Muscle of back (tissue), 3 donors: ENCODE measurements at regions not wholly inside any gene's neighbourhood (a gene's known extent, or its start where the extent isn't known, plus 50 kb on each side); places are given as distances from the start of the nearest gene placed in this dataset.

Experiments used
- DNase-seq, 3 donors: peaks; one replicate each; pipeline versions ENCODE4 v3.0.0 to v3.0.0-alpha.2; 2013

- no peak for DNase-seq
Measured at GRCh38 chr15:61633951-61634350, 404.8 kb upstream of the RORA start.

GRCh38 chr15:61629269-61629668, 400.2 kb upstream of the RORA start:
- no peak for DNase-seq

DNA sequence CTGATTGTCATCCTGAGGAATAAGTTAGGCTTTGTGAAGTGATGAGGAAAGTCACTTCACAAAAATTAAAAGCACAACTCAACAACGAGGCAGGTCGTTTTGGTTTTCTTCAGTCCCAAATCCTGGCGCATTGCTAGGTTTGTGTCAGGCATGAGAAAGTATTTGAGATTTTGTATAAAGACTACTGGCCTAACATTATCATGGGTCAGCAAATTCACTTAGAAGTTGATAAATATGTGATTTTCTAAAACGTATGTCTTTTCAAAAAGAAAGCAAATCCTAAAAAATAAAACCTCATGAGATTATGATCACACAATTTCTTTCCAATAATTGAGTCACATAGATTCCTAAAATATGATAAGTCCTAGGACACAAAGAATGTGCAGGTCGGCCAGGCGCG, 395.8 kb upstream of the RORA start:
- DNase-seq = no peak

GRCh38 chr15:61623746-61624145, 394.6 kb upstream of the RORA start:
- DNase-seq = peak in 2 of 3 donors; percentile 25 to 26

DNA sequence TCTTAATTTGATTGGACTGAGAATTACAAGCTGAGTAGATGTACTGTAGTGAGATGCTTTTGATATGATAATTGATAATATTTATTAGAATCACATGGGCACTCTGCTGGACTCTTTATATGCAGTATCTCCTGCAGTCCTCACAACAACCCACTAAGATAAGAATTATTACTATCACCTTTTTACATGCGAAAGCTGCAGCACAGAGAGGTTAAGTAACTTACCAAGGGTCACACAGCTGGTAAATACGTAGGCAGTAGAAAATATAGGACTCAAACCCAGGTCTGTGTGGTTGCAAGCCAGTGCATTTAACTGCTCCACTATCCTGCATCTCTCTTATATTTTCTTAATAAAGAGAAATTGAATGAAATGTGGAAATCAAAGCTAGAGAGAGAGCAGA, 392.8 kb upstream of the RORA start:
- DNase-seq = no peak

DNA sequence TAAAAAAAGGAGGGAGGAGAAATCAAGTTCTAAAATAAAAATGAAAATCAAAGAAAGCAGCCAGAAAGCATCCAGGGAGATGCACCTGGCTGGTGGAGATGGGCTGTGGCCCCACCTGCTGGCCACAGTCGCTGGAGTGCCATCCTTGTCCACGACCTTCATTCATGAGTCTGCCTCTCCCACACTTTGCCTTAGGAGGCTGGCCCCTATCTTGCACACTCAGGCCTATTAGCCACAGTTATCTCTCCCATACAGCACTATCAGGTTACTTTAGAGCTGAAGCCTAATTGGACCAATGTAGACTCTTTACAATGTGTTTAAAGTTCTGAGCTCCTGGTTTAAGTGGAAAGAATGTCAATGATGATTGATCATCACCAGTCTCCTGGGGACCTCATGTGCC, 392.0 kb upstream of the RORA start:
- DNase-seq = peak in 2 of 3 donors; percentile 5 to 9

- DNase-seq = no peak
Measured at GRCh38 chr15:61620151-61620550, 391.0 kb upstream of the RORA start.

- DNase-seq = no peak
Measured at GRCh38 chr15:61613729-61614128, 384.6 kb upstream of the RORA start.

- DNase-seq = no peak
Measured at GRCh38 chr15:61613138-61613537, 384.0 kb upstream of the RORA start.

- DNase-seq = no peak
Measured at GRCh38 chr15:61612111-61612510, 383.0 kb upstream of the RORA start.

GRCh38 chr15:61605343-61605742, 376.2 kb upstream of the RORA start:
- no peak for DNase-seq

DNA sequence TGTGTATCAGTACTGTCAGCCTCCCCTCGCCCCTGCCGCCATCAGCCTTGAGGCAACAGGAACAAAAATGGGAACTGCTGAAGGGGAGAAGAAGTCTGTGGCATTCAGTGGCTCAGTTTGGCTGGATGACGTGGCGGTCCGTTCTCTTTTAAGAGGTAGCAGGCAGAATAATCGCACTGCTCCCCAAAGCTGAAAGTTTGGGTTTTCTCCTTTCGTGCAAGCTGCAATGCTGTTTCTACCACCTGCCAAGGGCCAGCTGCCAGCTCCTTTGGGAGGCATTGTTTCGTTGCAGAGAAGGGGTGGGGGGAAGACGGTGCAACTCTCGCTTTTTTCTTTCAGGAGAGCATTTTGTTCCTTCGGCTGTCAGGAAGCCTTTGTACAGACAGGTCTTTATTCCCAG, 369.6 kb upstream of the RORA start:
- no peak for DNase-seq

GRCh38 chr15:61584410-61584809, 355.3 kb upstream of the RORA start:
- peak; percentile 0 to 26 (median 15) for DNase-seq

DNA sequence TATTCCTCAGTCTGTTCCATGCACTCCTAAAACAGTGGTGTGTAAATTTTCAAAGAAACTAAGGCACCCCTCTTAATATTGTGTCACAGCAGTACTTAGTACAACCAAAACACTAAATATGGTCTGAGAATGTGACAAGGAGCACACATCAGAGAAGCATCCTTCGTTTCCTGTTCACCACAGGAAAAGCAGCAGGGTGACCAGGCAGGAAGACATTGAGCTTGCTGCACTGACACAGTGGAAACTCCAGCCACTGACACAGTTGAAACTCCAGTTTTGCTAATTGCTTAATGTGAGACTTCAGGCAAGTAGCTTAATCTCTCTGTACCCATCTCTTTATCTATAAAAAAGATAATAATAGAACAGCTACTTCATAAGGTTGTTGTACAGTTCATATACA, 353.0 kb upstream of the RORA start:
- no peak for DNase-seq

DNA sequence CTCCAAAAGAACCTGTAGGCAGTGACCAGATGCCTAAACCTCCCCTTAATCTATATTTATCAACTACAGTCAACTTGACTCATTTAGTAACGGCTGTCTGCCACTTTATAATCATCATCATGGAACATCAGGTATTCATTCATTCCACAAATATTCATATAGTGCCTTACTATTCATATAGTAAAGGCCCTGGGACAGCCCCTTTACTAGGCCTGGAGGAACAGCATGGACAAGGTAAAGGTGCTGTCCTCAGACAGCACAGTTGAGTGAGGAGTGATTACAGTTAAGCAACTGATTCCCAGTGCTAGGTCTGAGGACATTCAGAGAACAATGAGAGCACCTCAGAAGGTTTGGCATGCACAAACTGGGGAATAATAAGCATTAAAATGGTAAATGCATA, 346.5 kb upstream of the RORA start:
- DNase-seq = no peak

- DNase-seq = no peak
Measured at GRCh38 chr15:61571026-61571425, 341.9 kb upstream of the RORA start.

DNA sequence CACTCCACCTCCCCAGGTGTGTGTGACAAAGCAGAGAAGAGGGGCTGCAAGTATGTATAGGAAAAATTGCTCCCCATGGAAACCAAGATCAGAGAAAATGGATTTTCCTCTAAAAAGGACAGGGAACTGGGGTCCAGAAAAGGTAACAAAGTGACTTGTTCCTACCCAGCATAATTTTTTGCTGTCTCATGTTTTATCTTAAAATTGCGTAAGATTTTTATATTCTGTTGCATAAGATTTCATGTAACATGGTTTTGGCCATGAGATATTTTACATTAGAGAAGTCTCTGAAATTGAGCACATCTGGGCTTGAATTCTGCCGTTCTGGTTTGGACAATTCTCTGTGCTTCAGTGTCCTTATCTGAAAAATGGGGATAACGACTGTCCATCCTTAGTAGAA, 335.7 kb upstream of the RORA start:
- DNase-seq = no peak

- peak; percentile 4 to 58 (median 21) for DNase-seq
Measured at GRCh38 chr15:61558172-61559136, 329.4 kb upstream of the RORA start.

- peak in 1 of 3 donors; percentile 25 for DNase-seq
Measured at GRCh38 chr15:61556037-61556648, 327.0 kb upstream of the RORA start.

DNA sequence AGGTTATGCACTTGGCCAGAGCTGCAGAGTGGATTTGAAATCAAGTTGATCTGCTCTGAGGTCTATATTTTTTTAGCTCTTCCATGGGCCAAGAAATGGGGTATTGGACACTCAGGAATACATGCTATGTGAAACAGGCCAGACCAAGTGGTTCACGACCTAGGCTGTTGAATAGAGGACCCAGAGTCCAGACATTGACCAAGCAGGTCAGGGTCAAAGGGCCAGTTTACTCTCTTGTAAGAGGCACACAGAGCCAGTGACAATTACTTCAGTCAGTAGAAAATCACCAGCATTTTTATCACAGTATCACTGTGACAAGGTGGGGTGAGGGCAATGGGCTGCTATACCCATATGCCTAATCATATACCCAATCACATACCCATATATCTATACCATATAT, 320.6 kb upstream of the RORA start:
- DNase-seq = no peak

DNA sequence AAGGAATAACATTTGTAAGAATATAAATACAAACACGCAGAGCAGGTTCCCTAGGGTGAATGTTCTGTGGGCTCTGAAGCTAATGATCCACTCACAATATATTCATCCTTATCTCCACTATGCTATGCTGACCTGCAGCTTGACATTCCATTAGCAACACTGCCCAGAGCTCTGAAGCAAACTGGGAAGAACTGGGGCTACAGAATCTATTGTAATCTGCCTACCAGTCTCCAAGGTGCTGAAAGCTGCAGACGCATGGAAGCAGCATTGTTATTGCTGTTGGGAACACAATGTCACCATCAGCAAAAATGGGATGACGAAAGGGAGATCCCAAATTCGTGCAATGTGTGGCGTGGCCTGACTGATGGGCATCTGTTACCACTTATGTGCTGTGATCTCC, 316.7 kb upstream of the RORA start:
- DNase-seq = no peak

DNA sequence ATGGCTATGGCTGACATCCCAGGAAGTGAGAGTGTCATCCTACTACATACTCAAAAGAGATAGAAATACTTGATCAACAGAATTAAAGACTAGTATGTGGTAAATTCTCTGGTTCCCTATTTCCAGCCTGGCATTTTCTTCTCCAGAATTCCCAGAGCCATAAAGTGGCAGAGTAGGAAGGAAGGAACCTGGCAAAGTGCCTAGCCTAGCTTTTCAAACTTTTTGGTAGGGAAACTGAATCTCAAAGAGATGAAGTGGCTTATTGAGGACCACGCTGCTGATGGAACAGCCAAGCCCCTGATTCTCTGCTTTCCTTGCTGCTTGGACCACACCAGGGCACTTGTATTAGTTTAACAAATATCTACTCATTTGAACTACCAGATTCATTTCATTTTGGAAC, 312.4 kb upstream of the RORA start:
- no peak for DNase-seq

DNA sequence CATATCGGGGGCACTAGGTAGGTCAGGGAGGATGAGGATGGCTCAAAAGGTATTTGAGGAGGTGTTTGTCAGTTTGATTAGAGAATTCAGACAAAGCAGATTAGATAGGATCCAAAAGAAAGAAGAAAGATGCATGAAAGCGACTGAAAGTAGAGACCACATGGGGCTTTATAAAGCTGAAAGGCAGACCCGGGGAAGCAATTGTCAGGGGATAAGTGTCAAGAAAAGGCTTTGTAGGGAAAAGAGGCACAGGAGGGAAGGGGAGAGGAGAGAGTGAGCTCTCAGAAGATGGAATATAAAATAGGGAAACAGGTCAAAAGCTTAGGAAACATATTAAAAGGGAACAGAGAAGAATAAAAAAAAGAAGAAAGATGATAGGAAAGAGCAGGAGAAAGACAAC, 308.2 kb upstream of the RORA start:
- no peak for DNase-seq
